GM21360 (cell line): ENCODE measurements at regions not wholly inside any gene's neighbourhood (a gene's known extent, or its start where the extent isn't known, plus 50 kb on each side); places are given as distances from the start of the nearest gene placed in this dataset.
"Not testable (repeated sequence)": the region's sequence is repeated elsewhere in the genome, so short reads cannot be mapped to it uniquely, and the experiment has no call there.

ENCODE experiments used
- ATAC-seq: cut with Tn5 transposase; IDR thresholded peaks from one replicate; pipeline ENCODE4 v1.9.1; 2021; ENCODE audit warnings: mild to moderate bottlenecking, moderate library complexity; ENCODE audit not compliant: unreplicated experiment

DNA sequence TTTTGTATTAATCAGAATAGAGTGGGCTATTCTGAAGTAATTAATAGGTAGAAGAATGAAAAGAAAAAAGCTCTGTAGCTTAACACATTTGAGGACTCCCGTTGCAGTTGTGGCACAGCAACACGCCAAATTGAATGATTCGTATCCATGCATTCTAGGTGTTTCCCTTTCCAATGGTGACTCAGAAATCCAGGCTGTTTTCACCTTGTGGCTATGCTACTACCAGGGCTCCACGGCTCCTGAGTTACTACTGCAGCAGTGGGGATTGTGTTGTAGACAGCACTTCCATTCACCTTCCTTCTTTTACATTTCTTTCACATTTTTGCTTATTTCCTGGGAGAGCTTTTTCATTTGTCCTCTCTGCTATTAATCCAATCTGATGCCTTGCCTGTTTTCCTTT, 1616.4 kb downstream of the CDH8 start:
- no peak for ATAC-seq

DNA sequence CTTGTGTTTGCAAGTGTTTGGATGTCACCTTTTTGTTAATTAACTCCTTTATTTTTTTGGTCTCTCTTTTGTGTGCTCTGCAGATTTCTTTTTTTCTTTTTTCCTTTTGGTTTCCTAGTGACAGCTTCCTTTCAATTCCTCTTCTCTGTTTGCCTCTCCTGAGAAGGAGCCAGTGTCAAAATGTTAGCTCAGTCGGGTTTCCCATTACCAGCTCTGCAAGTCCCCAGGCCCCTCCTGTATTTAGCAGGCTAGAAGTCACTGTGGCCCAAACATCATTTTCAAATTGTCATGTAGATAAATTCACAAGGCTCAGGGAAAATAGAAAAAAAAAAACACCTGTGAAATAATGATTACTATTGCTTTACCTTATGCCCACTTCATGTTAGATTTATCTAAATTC, 1621.6 kb downstream of the CDH8 start:
- ATAC-seq: no peak

DNA sequence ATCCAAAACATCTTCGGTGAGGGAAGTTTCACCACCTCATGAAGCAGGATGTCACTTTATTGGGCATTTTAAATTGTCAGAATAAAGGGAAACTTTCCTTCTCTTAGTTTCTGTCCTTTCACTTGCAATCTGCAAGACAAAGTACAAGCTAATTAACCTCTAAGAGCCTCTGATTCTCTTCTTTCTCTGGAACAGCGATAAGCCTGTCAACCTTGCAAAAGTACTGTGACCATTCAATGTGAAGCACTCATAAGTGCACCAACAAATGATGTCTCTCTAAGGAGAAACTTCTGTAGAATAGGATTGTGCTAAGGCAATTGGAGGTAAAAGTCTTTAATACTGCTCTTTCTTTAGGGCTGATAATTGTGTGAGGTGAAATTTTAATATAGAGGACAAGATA, 1622.3 kb downstream of the CDH8 start:
- no peak for ATAC-seq

DNA sequence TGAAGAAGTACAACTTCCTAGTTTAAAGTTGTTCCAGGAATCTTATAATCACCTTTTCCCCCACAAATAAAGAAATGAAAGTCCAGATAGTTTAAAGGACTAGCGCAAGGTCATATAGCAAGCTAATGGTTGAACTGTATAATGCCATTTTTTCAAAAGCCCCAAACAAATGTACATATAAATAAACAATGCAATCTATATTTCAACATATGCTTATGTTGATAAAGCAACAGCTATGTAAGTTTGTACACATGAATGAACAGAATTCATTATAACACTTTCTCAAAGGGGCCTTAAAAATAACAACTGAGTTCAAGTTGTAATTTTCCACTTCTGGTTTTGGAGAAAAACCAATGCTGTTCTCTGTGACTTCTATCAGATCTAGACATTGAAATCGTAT, 1628.6 kb downstream of the CDH8 start:
- ATAC-seq: no peak

DNA sequence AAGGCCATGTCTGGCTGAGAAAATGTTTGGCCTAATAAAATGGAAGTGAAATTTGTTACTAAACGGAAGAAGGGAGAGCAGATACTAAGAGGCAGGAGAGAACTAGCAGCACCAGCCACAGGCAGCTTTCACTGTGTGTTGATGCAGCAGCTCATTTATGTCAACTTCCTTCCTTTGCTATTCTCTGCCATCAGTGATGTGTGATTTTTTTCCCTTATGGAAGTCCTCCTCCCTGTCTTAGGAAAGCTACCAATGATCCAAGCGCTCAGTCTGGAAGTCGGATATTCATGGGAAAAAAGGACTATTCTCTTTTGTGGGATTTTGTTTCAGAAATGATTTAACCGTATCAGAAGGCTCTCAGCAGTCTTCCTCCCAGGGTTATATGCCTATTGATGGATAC, 1629.2 kb downstream of the CDH8 start:
- ATAC-seq: no peak

DNA sequence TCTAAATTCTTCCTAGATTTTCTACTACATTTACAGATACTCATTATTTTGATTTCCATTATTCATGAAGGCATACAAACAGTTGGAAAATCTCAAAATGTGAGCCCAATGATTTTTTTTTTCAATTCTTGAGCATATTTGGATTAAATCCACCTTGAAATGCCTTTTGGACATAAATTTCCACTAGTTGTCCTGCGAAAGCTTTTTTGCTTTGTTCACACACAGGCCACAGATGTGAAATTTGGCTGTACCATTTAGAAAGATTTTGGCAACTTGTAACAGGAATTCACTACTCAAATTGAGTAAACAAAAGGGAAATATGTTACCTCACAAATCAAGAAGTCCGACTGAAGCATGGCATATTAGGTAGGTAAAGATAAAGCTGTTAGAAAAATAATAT, 1631.0 kb downstream of the CDH8 start:
- no peak for ATAC-seq

DNA sequence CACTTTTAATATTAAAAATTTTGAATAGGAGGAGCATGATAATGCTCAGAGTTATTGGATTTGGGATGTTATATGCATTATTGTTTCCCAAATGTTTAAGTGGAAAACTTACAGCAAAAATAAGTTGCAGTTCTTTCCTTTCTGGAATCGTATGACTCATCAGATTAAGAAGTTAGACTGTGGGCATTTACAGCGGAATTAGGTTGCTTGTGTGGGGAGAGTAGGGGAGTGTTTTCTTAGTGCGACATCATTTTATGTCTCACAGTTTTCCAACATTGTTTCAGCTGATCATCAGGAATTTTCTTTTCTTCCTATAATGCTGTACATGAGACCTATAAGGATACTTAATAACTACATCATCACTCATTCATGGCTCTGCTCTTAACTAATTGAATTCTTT, 1631.8 kb downstream of the CDH8 start:
- ATAC-seq: no peak

DNA sequence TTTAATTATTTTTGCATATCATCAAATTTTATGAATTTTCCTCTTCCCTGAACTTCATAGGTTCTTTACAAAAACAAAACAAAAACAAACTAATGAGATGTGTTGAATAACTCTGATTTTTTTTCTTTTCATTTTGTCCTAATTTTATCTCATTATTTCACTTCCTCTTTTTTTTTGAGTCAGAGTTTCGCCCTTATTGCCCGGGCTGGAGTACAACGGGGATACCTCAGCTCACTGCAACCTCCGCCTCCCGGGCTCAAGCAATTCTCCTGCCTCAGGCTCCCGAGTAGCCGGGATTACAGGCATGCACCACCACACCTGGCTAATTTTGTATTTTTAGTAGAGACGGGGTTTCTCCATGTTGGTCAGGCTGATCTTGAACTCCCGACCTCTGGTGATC, 1633.3 kb downstream of the CDH8 start:
- ATAC-seq: not testable (repeated sequence)

DNA sequence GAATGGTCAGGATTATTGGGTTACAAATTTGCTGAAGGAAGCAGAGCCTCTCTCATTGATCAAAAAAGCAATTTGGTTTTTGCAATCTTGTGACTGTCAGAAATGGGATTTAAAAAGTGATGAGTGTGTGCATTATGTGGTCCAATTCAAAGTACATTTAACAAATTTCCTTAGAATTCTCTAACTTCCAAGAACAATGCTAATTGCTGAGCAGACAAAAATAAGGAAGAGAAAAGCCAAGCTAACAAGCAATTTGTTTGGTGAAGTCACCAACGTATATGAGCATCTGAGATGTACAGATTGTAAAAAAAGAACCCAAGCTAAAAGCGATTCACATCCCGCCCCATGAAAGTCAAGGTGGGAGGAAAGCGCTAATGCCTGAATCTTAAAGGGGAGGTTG, 1643.9 kb downstream of the CDH8 start:
- no peak for ATAC-seq

DNA sequence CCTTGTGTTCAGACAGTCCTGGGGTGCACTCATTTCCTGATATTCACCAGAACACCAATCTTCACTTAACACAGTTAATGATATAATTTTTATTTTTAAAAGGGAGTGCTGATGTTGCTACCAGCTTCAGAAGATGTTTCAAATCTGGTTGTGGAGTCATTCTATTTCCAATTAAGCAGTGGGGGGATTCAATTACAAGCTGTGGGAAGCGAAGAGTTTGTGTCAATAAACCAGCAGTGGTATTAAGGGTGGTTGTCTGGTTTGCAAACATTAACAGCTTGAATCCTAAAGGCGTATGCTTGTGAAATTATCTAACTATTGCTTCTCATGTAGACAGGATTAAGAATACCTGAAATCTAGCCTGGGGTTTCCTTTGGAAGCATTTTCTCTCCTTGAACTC, 1637.5 kb upstream of the GOT2 start:
- ATAC-seq: no peak

DNA sequence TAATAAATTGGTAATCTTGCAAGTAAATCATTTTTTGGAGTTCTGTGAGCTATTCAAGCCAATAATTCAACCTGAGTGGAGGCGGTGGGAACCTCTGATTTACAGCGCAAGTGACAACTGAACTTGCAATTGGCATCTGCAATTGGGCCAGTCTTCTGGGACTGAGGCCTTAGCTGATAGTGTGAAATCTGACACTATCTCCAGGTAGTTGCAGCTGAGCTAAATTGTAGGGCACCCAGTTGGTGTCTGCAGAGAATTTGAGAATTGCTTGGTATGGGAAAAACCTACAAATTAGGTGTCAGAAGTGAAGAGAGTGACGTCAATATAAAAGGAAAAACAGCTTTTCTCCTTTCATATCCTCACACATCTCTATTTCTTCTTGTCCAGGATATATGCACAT, 1633.6 kb upstream of the GOT2 start:
- no peak for ATAC-seq

DNA sequence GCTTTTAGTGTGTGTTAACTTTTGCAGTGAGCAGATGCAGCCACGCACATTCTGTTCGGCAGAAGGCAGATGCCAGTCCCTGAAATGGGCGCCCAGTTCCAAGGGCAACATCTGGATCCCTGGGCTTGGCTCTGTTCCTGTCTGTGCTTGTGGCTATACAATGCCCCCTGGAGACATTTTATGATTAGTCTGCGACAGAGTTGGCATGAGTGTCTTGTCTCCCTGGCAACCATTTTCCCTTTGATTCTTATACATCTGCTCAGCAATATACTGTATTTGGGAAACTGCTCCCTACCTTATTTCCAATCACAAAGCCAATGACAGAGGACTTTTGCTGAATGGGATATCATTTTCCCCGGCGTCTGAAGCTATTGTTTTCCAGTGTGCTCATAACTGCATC, 1629.5 kb upstream of the GOT2 start:
- no peak for ATAC-seq

DNA sequence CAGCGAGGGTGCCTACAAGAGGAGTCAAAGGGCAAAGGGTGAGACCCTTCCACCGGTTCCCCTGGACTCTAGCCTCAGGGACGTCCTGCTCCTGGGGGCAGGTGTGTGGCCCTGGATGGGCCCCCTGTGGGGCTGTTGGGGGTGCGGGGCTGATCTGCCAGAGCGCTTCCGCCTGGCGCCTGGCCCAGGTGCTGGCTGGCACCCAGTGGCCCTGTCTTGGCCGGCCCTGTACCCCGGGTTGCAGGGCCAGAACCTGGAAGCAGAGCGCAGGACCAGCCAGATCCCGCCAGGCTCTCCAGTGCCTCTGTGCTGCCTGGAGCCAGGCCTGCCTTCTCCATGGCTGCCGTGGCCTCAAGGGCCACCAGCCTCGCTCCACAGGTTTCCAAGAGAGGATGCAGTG, 1625.8 kb upstream of the GOT2 start:
- ATAC-seq: not testable (repeated sequence)

DNA sequence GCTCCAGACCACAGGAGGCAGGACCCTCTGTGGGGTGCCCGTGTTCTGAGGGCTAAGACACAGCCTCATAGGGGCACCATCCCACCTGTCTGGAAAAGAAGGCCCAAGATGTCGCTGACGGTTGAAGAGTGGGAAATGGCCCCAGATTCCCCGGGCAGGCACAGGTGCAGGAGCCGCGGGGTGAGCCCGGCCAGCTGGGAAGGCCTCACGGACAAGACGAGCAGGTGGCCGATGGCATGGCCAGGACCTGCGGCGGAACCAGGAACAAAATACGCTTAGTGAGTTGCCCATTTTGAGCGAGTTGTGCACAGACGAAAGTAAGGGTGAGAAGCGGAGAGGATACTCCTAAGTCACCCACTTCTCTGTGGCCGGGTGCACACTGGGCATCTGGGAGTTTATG, 1625.3 kb upstream of the GOT2 start:
- not testable (repeated sequence) for ATAC-seq

DNA sequence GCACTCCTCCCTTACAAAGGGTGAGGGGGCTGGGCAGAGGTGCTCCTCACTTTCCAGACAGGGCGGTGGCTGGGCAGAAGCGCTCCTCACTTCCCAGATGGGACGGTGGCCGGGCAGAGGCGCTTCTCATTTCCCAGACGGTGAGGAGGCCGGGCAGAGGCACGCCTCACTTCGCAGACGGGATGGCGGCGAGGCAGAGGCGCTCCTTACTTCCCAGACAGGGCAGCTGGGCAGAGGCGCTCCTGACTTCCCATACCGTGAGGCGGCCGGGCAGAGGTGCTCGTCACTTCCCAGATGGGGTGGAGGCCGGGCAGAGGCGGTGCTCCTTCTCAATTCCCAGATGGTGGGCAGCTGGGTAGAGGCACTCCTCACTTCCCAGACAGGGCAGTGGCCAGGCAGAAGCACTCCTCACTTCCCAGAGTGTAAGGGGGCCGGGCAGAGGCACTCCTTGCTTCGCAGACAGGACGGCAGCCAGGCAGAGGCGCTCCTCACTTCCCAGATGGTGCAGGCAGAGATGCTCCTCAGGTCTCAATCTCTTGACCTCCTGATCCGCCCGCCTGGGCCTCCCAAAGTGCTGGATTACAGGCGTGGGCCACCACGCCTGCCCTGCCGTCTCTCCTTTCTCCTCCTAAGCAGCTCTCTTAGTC, 1623.9 kb upstream of the GOT2 start:
- not testable (repeated sequence) for ATAC-seq

DNA sequence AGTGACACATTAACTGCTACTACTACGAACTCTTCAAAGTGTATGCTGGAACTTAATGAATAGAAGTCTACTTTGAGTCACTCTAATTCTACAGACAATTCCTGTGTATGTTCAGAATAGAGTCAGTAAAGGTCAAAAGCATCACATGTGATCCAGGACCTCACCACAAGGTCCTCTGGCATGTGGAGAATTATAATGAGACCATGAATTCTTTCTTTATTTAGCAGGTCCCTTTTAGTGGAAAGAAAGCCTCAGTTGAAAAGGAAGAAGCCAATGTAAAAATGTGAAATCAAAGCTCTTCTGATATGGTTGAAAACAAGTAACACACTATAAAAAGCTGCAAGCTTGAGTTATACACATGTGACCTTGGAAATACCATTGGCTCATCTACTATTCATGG, 1612.1 kb upstream of the GOT2 start:
- ATAC-seq: no peak

DNA sequence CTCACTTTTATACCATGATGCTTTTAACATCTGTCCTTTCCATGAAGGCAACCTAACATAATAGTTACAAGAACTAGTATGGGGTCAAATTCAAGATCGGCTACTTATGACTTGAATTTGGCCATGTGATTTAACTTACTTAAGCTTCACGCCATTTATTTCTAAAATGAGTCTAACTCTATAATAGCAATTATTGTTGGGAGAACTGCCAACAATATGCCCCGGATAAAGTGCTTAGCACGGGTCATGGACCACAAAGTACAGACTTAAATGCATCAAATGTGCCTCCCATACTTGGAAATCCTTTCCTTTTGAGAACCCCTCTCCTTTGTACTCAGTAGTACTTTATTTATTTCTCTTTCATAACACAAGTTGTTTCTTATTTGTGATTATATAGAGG, 1603.6 kb upstream of the GOT2 start:
- ATAC-seq: no peak

DNA sequence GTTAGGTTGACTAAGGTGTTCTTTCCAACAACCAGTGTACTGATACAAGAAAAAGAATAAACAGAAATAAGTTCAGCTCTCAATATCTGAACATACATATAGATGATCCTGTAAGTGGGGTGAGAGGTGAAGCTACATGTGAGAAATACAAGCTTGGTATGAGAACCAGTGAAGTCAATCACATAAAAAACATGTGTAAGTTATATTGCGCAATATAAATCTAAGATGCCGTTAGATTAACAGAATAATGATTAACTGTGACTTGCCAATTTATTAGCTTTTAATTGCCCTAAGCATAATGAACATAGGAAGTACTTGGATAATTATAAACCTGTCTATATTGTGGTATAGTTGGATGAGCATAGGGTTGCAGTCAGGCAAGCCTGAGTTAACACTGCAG, 1597.1 kb upstream of the GOT2 start:
- no peak for ATAC-seq

DNA sequence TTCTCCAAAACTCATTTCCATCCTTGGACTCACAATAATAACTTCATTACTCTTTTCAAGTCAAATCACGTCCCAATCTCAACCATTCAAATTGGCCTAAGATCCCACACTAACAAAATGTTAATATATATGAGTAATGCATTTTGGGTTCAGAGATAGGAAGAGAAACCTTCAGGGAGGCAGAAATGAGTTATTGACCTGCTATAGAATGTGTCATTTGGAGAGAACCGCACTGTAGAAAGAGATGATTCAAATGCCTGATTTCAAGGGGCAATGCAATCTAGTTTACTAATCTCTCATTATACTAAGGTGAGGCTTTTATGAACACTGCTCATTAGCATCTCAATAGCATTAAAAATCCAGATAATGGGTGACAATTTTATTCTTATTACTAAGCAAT, 1595.0 kb upstream of the GOT2 start:
- no peak for ATAC-seq

DNA sequence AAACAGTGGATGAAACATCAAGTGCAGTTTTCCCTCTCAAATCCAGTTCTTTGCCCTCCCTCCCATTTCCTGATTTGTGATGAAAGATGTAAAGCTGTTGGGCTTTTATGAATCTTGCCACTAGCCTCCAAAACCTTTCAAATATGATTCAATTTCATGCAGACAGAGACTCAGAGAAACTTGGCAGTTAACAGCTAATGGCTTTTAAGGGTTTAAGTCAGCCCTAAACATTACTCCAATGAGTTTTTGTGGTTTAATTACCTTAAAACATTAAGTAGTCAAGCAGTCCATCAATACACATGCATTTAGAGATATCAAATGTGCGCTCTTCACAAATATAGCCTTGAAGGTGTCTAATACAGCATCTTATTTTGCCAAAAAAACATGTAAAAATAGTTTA, 1594.0 kb upstream of the GOT2 start:
- no peak for ATAC-seq

DNA sequence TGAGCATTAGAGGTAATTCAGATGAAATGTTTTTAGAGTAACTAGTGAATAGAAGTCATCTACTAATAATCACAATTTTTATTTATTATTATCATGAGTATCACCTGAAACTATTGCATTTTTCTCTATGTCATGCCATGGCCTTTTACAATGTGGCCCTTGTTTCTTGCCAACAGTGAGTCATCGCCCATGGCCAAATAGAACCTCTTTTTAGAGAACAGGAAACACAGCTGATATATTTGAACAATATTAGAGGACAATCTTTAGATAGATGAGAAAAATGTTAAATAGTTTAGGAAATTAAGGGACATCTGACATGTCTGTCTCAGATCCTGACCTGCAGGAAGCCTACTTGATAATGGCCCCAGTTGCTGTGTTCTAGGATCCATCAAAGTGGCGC, 1584.4 kb upstream of the GOT2 start:
- ATAC-seq: no peak

DNA sequence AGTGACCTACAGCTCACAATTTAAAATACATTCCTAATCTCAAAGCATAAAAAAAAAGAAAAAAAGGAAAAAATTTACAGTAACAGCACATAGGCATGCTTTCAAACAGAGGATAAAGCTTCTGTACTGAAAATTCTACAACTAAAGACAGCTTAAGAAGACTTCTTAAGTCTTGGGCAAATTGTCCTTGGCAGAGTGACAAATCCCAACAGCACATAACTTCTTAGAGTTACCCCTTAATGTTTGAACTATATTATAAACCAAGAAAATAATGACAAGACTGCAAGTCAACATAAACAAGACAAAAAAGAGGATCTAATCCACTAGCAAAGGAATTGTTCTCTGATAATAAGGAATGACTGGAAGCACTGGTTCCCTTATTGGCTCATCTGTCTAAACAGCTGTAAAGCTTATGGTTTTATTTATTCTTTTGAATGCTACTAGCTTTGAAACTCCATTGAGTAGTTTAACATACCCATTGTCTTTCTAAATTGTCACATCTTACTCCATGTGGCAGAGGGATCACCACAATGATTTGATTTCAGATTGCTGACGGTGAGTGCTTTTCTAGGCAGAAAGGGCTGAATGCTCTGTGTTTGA, 1576.8 kb upstream of the GOT2 start:
- no peak for ATAC-seq

DNA sequence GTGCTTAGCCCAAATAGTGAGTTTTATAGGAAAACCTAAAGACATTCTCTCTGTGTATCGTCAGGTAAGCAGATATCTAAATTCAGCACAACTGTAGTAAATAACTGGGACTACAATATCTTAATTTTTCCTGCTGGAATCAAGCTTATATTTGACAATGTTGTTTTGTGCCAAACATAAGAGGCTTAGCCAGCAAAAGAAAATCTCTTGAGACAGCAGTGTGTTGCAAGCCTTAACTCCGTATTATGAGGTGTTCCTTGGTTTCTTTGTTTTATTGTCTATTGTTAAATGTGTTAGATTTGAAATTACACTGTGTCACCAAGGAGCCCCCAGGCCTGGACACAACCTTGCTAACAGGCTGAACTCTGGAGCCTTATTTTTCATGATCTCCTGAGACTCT, 1570.6 kb upstream of the GOT2 start:
- no peak for ATAC-seq
